Panc1 (cell line): ENCODE measurements at regions not wholly inside any gene's neighbourhood (a gene's known extent, or its start where the extent isn't known, plus 50 kb on each side); places are given as distances from the start of the nearest gene placed in this dataset.

Experiments used
- POLR2AphosphoS5 ChIP-seq: IDR thresholded peaks from 2 replicates; pipeline ENCODE4 v1.6.1; 2012; ENCODE audit warnings: mild to moderate bottlenecking, low read depth, low read length, moderate library complexity
- TF ChIP-seq, protein P1 (sequence below): fragments of 450-650 bp; IDR thresholded peaks from 2 replicates; pipeline ENCODE4 v1.5.1; 2017; ENCODE audit warnings: mild to moderate bottlenecking

DNA sequence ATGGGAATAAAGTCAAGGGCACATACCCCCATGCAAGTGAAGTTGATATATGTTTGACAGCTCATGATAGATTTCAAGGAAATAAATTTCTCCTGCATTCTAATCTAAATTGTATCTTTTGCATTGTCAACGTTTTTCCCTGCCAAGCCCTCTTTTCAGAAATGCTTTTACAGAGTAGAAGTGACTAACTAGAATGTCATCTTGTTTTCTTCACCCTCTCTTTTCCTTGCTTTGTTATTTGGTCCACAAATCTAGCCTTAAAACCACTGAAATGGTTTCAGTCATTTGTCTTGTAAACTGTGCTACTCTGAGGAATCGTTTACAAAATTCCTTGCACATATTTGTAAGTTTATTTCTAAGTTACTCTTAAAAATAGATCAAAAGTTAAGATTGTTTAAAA is 600.8 kb upstream of the CXADR start:
- TF ChIP-seq, protein P1, sequence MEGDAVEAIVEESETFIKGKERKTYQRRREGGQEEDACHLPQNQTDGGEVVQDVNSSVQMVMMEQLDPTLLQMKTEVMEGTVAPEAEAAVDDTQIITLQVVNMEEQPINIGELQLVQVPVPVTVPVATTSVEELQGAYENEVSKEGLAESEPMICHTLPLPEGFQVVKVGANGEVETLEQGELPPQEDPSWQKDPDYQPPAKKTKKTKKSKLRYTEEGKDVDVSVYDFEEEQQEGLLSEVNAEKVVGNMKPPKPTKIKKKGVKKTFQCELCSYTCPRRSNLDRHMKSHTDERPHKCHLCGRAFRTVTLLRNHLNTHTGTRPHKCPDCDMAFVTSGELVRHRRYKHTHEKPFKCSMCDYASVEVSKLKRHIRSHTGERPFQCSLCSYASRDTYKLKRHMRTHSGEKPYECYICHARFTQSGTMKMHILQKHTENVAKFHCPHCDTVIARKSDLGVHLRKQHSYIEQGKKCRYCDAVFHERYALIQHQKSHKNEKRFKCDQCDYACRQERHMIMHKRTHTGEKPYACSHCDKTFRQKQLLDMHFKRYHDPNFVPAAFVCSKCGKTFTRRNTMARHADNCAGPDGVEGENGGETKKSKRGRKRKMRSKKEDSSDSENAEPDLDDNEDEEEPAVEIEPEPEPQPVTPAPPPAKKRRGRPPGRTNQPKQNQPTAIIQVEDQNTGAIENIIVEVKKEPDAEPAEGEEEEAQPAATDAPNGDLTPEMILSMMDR: no peak
- TF ChIP-seq POLR2AphosphoS5: no peak
